ENCODE measurements at regions not wholly inside any gene's neighbourhood (a gene's known extent, or its start where the extent isn't known, plus 50 kb on each side); places are given as distances from the start of the nearest gene placed in this dataset.
A peak's percentile ranks its signal among the peaks of the same experiment; 100 is the strongest.

GRCh38 chr4:43782391-43782790, 666.2 kb downstream of the KCTD8 start:
- TF ChIP-seq CTCF (conservative IDR thresholded peaks at IDR 0.05) (peak; percentile 56), ZFX (IDR thresholded peaks at IDR 0.05) (no peak)
